Fibroblast of mammary gland (primary cell): ENCODE measurements at regions not wholly inside any gene's neighbourhood (a gene's known extent, or its start where the extent isn't known, plus 50 kb on each side); places are given as distances from the start of the nearest gene placed in this dataset.

Experiments used
- DNase-seq: peaks from one replicate; pipeline ENCODE4 v3.0.0-alpha.2; 2010; ENCODE audit warnings: low read depth
- H3K4me3 ChIP-seq: 2 replicates; pipeline ENCODE4 v1.5.1; 2011; ENCODE audit warnings: low read depth, mild to moderate bottlenecking, low read length, moderate library complexity; ENCODE audit not compliant: control insufficient read depth
- CTCF ChIP-seq: conservative IDR thresholded peaks from 2 replicates; pipeline ENCODE4 v1.5.1; 2011; ENCODE audit warnings: low read depth, low read length, inconsistent platforms; ENCODE audit not compliant: control insufficient read depth, insufficient read depth

GRCh38 chr3:124257336-124257864, 265.5 kb upstream of the ROPN1 start:
- TF ChIP-seq CTCF = no peak
- no peak overlapping the region for H3K4me3 ChIP-seq
- DNase-seq = no peak

DNA sequence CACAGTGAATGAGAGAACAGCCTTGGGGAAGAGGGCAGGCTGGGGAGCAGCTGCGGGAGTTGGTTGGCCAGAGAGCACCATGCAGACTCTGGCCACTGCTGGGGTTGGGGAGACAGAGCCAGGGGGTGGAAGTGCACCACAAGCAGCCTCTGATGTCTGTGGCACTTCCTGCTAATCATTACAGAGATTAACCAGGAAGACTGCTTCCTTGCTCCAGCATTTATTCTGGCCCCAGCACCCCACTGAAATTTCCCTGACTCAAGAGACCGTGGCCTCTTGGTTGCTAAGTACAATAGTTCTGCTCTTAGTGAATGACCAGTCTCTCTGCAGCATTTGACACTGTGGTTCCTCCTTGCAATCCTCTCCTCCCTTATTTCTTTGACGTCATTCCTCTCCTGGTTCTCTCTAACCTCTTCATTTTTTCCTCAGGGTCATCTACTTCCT, 266.2 kb upstream of the ROPN1 start:
- peak; percentile 33 for DNase-seq
- no peak overlapping the region for H3K4me3 ChIP-seq
- TF ChIP-seq CTCF = no peak

DNA sequence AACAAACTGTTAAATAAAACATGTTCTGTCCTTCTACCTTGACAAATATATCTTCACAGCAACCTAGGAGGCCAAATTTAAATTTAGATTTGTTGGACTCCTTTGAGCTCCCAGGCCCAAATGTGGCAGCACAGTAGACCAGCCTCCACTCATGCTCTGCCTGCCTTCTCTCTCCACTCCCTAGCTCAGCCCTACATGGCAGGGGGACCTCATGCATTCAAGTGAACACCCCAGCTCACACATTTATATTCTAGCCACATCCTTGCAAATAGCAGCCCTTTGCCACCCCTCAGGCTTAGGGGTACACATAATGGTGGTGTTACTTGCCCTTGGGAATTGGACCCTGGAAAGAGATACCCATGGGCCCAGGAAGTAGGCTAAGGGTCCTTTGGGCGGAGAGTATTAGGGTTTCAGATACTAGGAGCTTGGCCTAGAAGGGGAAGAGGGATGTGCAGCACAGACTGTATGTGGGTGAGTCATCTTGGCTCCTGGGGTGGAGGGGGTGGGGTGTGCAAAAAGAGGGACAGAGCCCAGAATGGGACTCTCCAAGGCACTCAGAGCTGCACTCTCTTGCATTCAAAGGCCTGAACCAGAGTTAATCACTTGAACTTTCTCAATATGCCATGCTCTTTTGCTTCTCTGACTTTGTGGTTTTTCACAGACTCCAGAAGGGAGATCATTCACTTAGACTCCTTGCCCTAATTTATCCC, 268.4 kb upstream of the ROPN1 start:
- DNase-seq = peak; percentile 82
- no peak for TF ChIP-seq CTCF
- no peak overlapping the region for H3K4me3 ChIP-seq

DNA sequence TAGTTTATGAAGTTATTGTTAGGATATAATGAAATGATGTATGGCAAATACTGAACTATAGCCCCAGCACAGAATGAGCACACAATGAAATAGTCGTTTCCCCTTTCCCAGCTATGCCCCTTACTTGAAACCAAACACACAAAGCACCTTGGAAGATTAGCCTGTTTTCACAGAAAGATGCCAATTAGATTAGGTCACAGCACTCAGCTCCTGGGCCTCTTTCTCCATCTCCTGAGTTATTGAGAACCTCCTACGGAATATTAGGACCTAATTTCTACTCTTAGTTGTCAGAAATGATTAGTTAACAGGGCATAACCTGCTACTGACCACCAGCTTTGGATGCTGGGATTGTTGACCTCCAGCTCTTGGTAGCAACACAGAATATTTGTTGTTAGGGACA, 269.4 kb upstream of the ROPN1 start:
- DNase-seq = no peak
- no peak for TF ChIP-seq CTCF
- H3K4me3 ChIP-seq = no peak overlapping the region

GRCh38 chr3:124263168-124263567, 271.2 kb upstream of the ROPN1 start:
- no peak for TF ChIP-seq CTCF
- peak; percentile 94 for DNase-seq
- no peak overlapping the region for H3K4me3 ChIP-seq

- no peak for TF ChIP-seq CTCF
- no peak for DNase-seq
- H3K4me3 ChIP-seq = no peak overlapping the region
Observed at GRCh38 chr3:124264346-124264745, 272.4 kb upstream of the ROPN1 start.
